Activated naive CD4-positive, alpha-beta T cell treated with anti-CD3 and anti-CD28 coated beads, Interleukin-2, amount 50 U/mL, for 24 hours (primary cell): ENCODE measurements at regions not wholly inside any gene's neighbourhood (a gene's known extent, or its start where the extent isn't known, plus 50 kb on each side); places are given as distances from the start of the nearest gene placed in this dataset.

Experiments used
- H3K27ac Mint-ChIP-seq: one replicate; pipeline ENCODE4 v1.8.0; 2021; ENCODE audit warnings: mild to moderate bottlenecking, mixed read lengths
- H3K27me3 Mint-ChIP-seq: one replicate; pipeline ENCODE4 v1.8.0; 2021; ENCODE audit warnings: mixed read lengths
- H3K36me3 Mint-ChIP-seq: one replicate; pipeline ENCODE4 v1.8.0; 2021; ENCODE audit warnings: mixed read lengths
- H3K4me1 Mint-ChIP-seq: one replicate; pipeline ENCODE4 v1.8.0; 2021; ENCODE audit warnings: mixed read lengths
- H3K4me3 Mint-ChIP-seq: one replicate; pipeline ENCODE4 v1.8.0; 2021; ENCODE audit warnings: mild to moderate bottlenecking, mixed read lengths
- H3K9me3 Mint-ChIP-seq: one replicate; pipeline ENCODE4 v1.8.0; 2021; ENCODE audit warnings: mixed read lengths

- H3K9me3 Mint-ChIP-seq: peaks cover 4% of the 10 kb centered on the region
- H3K4me1 Mint-ChIP-seq: peaks cover 31% of the 10 kb centered on the region
- no peak overlapping the region for H3K4me3 Mint-ChIP-seq
- H3K27me3 Mint-ChIP-seq: no peaks in the 10 kb centered on the region
- no peak overlapping the region for H3K27ac Mint-ChIP-seq
- peaks cover 2% of the 10 kb centered on the region for H3K36me3 Mint-ChIP-seq
Measured at GRCh38 chr14:99023371-99023770, 248.6 kb downstream of the BCL11B start.

- peaks cover 2% of the 10 kb centered on the region for H3K36me3 Mint-ChIP-seq
- H3K27me3 Mint-ChIP-seq: no peaks in the 10 kb centered on the region
- peaks cover 4% of the 10 kb centered on the region for H3K9me3 Mint-ChIP-seq
- no peak overlapping the region for H3K4me3 Mint-ChIP-seq
- no peak overlapping the region for H3K27ac Mint-ChIP-seq
- H3K4me1 Mint-ChIP-seq: peaks cover 29% of the 10 kb centered on the region
Measured at GRCh38 chr14:99024926-99025325, 247.1 kb downstream of the BCL11B start.

- Mint-ChIP-seq H3K27ac (no peak overlapping the region), H3K4me1 (peaks cover 24% of the 10 kb centered on the region), H3K9me3 (no peaks in the 10 kb centered on the region), H3K27me3 (no peaks in the 10 kb centered on the region), H3K4me3 (no peak overlapping the region), H3K36me3 (no peaks in the 10 kb centered on the region)
Measured at GRCh38 chr14:99025418-99025817, 246.6 kb downstream of the BCL11B start.

GRCh38 chr14:99026471-99026870, 245.5 kb downstream of the BCL11B start:
- H3K27me3 Mint-ChIP-seq: no peaks in the 10 kb centered on the region
- no peaks in the 10 kb centered on the region for H3K9me3 Mint-ChIP-seq
- no peak overlapping the region for H3K4me3 Mint-ChIP-seq
- H3K27ac Mint-ChIP-seq: no peak overlapping the region
- peaks cover 17% of the 10 kb centered on the region for H3K4me1 Mint-ChIP-seq
- H3K36me3 Mint-ChIP-seq: no peaks in the 10 kb centered on the region

GRCh38 chr14:99028041-99028440, 244.0 kb downstream of the BCL11B start:
- Mint-ChIP-seq H3K4me3 (no peak overlapping the region), H3K27ac (no peak overlapping the region), H3K27me3 (no peaks in the 10 kb centered on the region), H3K36me3 (no peaks in the 10 kb centered on the region), H3K4me1 (peaks cover 5% of the 10 kb centered on the region), H3K9me3 (no peaks in the 10 kb centered on the region)

- no peaks in the 10 kb centered on the region for H3K36me3 Mint-ChIP-seq
- H3K27ac Mint-ChIP-seq: no peak overlapping the region
- H3K4me3 Mint-ChIP-seq: no peak overlapping the region
- no peaks in the 10 kb centered on the region for H3K9me3 Mint-ChIP-seq
- no peaks in the 10 kb centered on the region for H3K27me3 Mint-ChIP-seq
- peaks cover 5% of the 10 kb centered on the region for H3K4me1 Mint-ChIP-seq
Measured at GRCh38 chr14:99028521-99028920, 243.5 kb downstream of the BCL11B start.

- no peak overlapping the region for H3K4me3 Mint-ChIP-seq
- H3K36me3 Mint-ChIP-seq: no peaks in the 10 kb centered on the region
- H3K4me1 Mint-ChIP-seq: peaks cover 5% of the 10 kb centered on the region
- no peaks in the 10 kb centered on the region for H3K27me3 Mint-ChIP-seq
- no peak overlapping the region for H3K27ac Mint-ChIP-seq
- H3K9me3 Mint-ChIP-seq: no peaks in the 10 kb centered on the region
Measured at GRCh38 chr14:99029145-99029915, 242.7 kb downstream of the BCL11B start.

GRCh38 chr14:99029916-99030305, 242.1 kb downstream of the BCL11B start:
- Mint-ChIP-seq H3K4me3 (no peak overlapping the region), H3K4me1 (peaks cover 5% of the 10 kb centered on the region), H3K36me3 (no peaks in the 10 kb centered on the region), H3K27ac (no peak overlapping the region), H3K9me3 (no peaks in the 10 kb centered on the region), H3K27me3 (no peaks in the 10 kb centered on the region)

GRCh38 chr14:99030454-99030853, 241.5 kb downstream of the BCL11B start:
- Mint-ChIP-seq H3K4me1 (peaks cover 5% of the 10 kb centered on the region), H3K27ac (no peak overlapping the region), H3K27me3 (no peaks in the 10 kb centered on the region), H3K4me3 (no peak overlapping the region), H3K9me3 (no peaks in the 10 kb centered on the region), H3K36me3 (no peaks in the 10 kb centered on the region)

GRCh38 chr14:99032759-99033158, 239.2 kb downstream of the BCL11B start:
- H3K4me3 Mint-ChIP-seq: no peak overlapping the region
- H3K36me3 Mint-ChIP-seq: no peaks in the 10 kb centered on the region
- no peaks in the 10 kb centered on the region for H3K9me3 Mint-ChIP-seq
- H3K4me1 Mint-ChIP-seq: peaks cover 5% of the 10 kb centered on the region
- no peak overlapping the region for H3K27ac Mint-ChIP-seq
- H3K27me3 Mint-ChIP-seq: no peaks in the 10 kb centered on the region

GRCh38 chr14:99033951-99034350, 238.0 kb downstream of the BCL11B start:
- H3K4me3 Mint-ChIP-seq: no peak overlapping the region
- H3K27ac Mint-ChIP-seq: no peak overlapping the region
- no peaks in the 10 kb centered on the region for H3K27me3 Mint-ChIP-seq
- H3K36me3 Mint-ChIP-seq: no peaks in the 10 kb centered on the region
- no peaks in the 10 kb centered on the region for H3K9me3 Mint-ChIP-seq
- H3K4me1 Mint-ChIP-seq: peaks cover 5% of the 10 kb centered on the region

- no peaks in the 10 kb centered on the region for H3K27me3 Mint-ChIP-seq
- no peaks in the 10 kb centered on the region for H3K9me3 Mint-ChIP-seq
- H3K27ac Mint-ChIP-seq: no peak overlapping the region
- no peak overlapping the region for H3K4me3 Mint-ChIP-seq
- H3K4me1 Mint-ChIP-seq: peaks cover 5% of the 10 kb centered on the region
- H3K36me3 Mint-ChIP-seq: no peaks in the 10 kb centered on the region
Measured at GRCh38 chr14:99034711-99035171, 237.3 kb downstream of the BCL11B start.

GRCh38 chr14:99035268-99035667, 236.7 kb downstream of the BCL11B start:
- no peaks in the 10 kb centered on the region for H3K9me3 Mint-ChIP-seq
- H3K27me3 Mint-ChIP-seq: no peaks in the 10 kb centered on the region
- peaks cover 5% of the 10 kb centered on the region for H3K4me1 Mint-ChIP-seq
- H3K36me3 Mint-ChIP-seq: no peaks in the 10 kb centered on the region
- no peak overlapping the region for H3K27ac Mint-ChIP-seq
- H3K4me3 Mint-ChIP-seq: no peak overlapping the region

GRCh38 chr14:99035712-99036610, 236.0 kb downstream of the BCL11B start:
- no peak overlapping the region for H3K27ac Mint-ChIP-seq
- H3K36me3 Mint-ChIP-seq: no peaks in the 10 kb centered on the region

GRCh38 chr14:99036611-99037293, 235.2 kb downstream of the BCL11B start:
- Mint-ChIP-seq H3K27ac (no peak overlapping the region), H3K9me3 (no peaks in the 10 kb centered on the region), H3K36me3 (no peaks in the 10 kb centered on the region), H3K4me1 (peaks cover 5% of the 10 kb centered on the region), H3K4me3 (no peak overlapping the region), H3K27me3 (no peaks in the 10 kb centered on the region)

More at GRCh38 chr14:99035712-99036610, 236.0 kb downstream of the BCL11B start:
- Mint-ChIP-seq H3K27me3 (no peaks in the 10 kb centered on the region), H3K4me1 (peaks cover 5% of the 10 kb centered on the region), H3K4me3 (no peak overlapping the region), H3K9me3 (no peaks in the 10 kb centered on the region)
